Activated CD4-positive, alpha-beta T cell treated with anti-CD3 and anti-CD28 coated beads for 36 hours (primary cell): ENCODE measurements at regions not wholly inside any gene's neighbourhood (a gene's known extent, or its start where the extent isn't known, plus 50 kb on each side); places are given as distances from the start of the nearest gene placed in this dataset.
"Not testable (repeated sequence)": the region's sequence is repeated elsewhere in the genome, so short reads cannot be mapped to it uniquely, and the experiment has no call there.

Experiments used
- ATAC-seq: fragments of 200-7000 bp; cut with Tn5 transposase; one replicate; pipeline ENCODE4 v1.10.0; 2021; ENCODE audit warnings: mild to moderate bottlenecking, moderate library complexity
- CTCF ChIA-PET: fragments of 350-600 bp; sonication (Branson Sonifier 250); formaldehyde crosslinking; loops from one replicate; lab custom pipeline; 2021; ENCODE audit warnings: antibody characterized with exemption; lab: Charles Lee
- POLR2A ChIA-PET: fragments of 350-600 bp; sonication (Branson Sonifier 250); formaldehyde crosslinking; loops from one replicate; lab custom pipeline; 2021; ENCODE audit warnings: antibody characterized with exemption, inconsistent platforms; lab: Charles Lee
- DNase-seq: peaks from one replicate; pipeline ENCODE4 v3.0.0-alpha.2; 2020
- H3K27ac Mint-ChIP-seq: one replicate; pipeline ENCODE4 v1.8.0; 2021; ENCODE audit warnings: mixed read lengths
- H3K27me3 Mint-ChIP-seq: one replicate; pipeline ENCODE4 v1.8.0; 2021; ENCODE audit warnings: mixed read lengths
- H3K36me3 Mint-ChIP-seq: one replicate; pipeline ENCODE4 v1.8.0; 2021; ENCODE audit warnings: low read depth, mixed read lengths
- H3K4me1 Mint-ChIP-seq: one replicate; pipeline ENCODE4 v1.8.0; 2021; ENCODE audit warnings: mixed read lengths
- H3K4me3 Mint-ChIP-seq: one replicate; pipeline ENCODE4 v1.8.0; 2021; ENCODE audit warnings: mild to moderate bottlenecking, moderate library complexity, mixed read lengths
- H3K9me3 Mint-ChIP-seq: one replicate; pipeline ENCODE4 v1.8.0; 2021; ENCODE audit warnings: low read depth, mixed read lengths
- intact Hi-C, 2 experiments: fragments of 100-400 bp; cut with DNase I in 1 of 2; cut with micrococcal nuclease in 1 of 2; formaldehyde crosslinking; loops; one replicate each; pipeline versions ENCODE4 v1.14.2 to v1.15.1; 2022 to 2024; cut with DNase I, micrococcal nuclease

DNA sequence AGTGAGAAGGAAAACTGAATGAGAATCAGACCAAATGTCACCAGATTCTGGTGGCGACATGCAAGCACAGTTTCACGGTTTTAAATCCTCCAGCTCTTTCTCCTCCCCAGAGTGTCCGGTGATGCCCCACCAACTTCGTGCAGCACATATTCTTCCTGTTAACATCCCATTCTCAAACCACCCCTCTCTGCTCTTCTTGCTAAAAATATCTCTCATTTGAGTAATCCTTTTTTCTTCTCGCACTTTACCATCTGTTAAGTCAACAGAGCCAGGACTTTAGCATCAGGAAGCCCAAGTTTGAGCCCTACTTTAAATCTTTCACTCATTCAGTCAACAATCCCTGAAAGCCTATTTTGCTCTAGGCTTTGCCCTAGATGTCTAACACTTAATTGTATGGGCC, 68.2 kb upstream of the VGLL4 start:
- H3K27me3 Mint-ChIP-seq = no peaks in the 10 kb centered on the region
- ChIA-PET CTCF (no interaction called here), POLR2A (interaction anchor here (0.6 kb wide), 1 partner anchor 160 kb away, joined by 8 read pairs; no protein-coding TSS in a partner anchor)
- intact Hi-C loops = no loop called here
- peaks cover 9% of the 10 kb centered on the region for H3K9me3 Mint-ChIP-seq
- H3K36me3 Mint-ChIP-seq = peaks cover 10% of the 10 kb centered on the region
- ATAC-seq = no peak
- no peak overlapping the region for H3K27ac Mint-ChIP-seq
- DNase-seq = no peak
- H3K4me3 Mint-ChIP-seq = no peak overlapping the region
- H3K4me1 Mint-ChIP-seq = peaks cover 2% of the 10 kb centered on the region

DNA sequence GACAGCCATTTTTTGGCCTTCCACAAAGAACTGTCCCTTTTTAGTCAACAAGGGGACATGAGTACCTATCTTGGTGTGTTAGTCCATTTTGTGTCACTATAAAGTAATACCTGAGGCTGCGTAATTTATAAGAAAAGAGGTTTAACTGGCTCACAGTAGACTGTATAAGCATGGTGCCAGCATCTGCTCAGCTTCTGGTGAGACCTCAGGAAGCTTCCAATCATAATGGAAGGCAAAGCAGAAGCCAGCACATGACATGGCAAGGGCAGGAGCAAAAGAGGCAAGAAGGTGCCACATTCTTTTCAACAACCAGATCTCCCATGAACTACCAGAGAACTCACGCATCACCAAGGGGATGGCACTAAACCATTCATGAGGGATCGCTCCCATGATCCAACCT, 66.1 kb upstream of the VGLL4 start:
- H3K4me3 Mint-ChIP-seq = no peak overlapping the region
- CTCF ChIA-PET = no interaction called here
- POLR2A ChIA-PET = no interaction called here
- H3K27me3 Mint-ChIP-seq = no peaks in the 10 kb centered on the region
- DNase-seq (no peak), ATAC-seq (no peak)
- peaks cover 10% of the 10 kb centered on the region for H3K36me3 Mint-ChIP-seq
- H3K9me3 Mint-ChIP-seq = peaks cover 9% of the 10 kb centered on the region
- no peak overlapping the region for H3K27ac Mint-ChIP-seq
- intact Hi-C loops = no loop called here
- peaks cover 4% of the 10 kb centered on the region for H3K4me1 Mint-ChIP-seq

DNA sequence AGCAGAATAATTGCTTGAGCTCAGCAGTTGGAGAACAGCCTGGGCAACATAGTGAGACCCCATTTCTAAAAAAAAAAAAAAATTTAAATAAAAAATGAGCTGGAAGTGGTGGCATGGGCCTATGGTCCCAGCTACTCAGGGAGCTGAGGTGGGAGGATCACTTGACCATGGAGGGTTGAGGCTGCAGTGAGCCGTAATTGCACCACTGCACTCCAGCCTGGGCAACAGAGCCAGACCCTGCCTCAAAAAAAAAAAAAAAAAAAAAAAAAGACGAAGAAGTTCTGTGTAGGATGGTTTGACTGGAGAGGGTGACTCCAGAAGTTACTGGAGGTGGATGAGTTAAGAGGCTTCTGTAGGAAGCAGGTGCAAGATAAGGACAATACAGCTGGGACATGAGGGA, 63.4 kb upstream of the VGLL4 start:
- H3K9me3 Mint-ChIP-seq, intact Hi-C loops, H3K27me3 Mint-ChIP-seq, ATAC-seq, H3K4me3 Mint-ChIP-seq, H3K4me1 Mint-ChIP-seq, POLR2A ChIA-PET, H3K27ac Mint-ChIP-seq, DNase-seq, CTCF ChIA-PET: not testable (repeated sequence)
- peaks cover 11% of the 10 kb centered on the region for H3K36me3 Mint-ChIP-seq

DNA sequence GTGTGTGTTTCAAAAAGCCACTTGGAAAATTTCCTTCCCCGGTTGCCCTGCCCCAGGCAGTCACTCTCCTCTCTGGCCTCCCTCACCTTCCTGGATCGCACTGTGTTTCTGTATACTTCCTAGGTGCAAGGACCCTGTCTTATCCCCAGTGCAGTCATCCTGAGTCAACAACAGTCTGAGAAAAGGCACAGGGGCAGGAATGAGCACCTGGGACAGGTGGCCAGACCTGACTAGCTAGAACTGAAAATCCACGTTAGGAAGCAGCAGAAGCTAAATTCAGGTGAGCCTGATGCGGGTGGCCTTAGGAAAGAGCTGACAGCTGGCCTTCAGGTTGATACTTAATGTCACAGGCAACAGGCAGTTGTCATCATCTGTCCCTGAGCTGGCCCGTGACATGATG, 62.9 kb upstream of the VGLL4 start:
- Mint-ChIP-seq H3K27me3 (no peaks in the 10 kb centered on the region), H3K36me3 (peaks cover 12% of the 10 kb centered on the region), H3K27ac (no peak overlapping the region), H3K4me3 (no peak overlapping the region), H3K4me1 (peaks cover 4% of the 10 kb centered on the region), H3K9me3 (peaks cover 9% of the 10 kb centered on the region)
- DNase-seq (no peak), ATAC-seq (no peak)
- ChIA-PET POLR2A (no interaction called here), CTCF (interaction anchor here (0.6 kb wide), 1 partner anchor 1276 kb away, joined by 3 read pairs; no protein-coding TSS in a partner anchor)
- intact Hi-C loops = no loop called here

DNA sequence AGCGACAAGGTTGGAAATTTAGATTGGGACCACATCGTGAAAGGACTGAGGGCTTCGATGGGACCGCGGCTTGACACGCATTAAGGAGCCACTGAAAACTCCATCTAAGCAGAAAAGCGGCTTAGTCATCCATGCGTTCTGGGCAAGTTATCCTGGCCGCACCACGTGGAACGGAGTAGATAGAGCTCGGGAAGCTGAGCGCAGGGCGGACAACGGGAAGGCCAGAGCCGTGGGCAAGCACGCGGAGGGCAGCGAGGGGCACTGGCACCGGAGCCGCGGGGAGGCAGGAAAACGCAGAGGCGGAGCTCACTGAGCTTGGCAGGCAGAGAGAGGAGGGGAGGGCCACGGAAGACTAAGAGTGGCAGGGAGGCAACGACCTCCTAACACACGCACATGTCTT, 61.3 kb upstream of the VGLL4 start:
- Mint-ChIP-seq H3K27ac (no peak overlapping the region), H3K4me3 (peak overlapping the region; percentile 18), H3K36me3 (peaks cover 9% of the 10 kb centered on the region), H3K4me1 (peaks cover 4% of the 10 kb centered on the region), H3K9me3 (peaks cover 6% of the 10 kb centered on the region), H3K27me3 (no peaks in the 10 kb centered on the region)
- intact Hi-C loops = no loop called here
- ChIA-PET CTCF (no interaction called here), POLR2A (no interaction called here)
- DNase-seq (no peak), ATAC-seq (no peak)

DNA sequence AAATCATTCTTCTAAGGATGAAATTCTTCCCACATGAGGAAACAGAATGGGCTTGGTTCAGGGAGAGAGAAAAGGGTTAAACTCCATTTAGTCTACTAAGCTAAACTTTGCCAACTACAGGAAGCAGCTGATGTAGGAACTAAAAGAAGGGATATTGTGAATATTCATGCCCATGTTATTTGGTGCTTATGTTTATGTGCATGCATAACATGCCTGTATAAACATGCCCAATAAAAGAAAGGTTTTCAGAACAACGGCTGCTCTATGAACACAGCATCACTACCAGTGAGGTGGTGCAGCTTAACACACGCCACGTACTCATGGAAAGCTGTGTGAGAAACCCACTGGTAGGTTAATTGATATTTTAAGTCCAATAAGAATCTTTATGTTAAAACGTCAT, 59.4 kb upstream of the VGLL4 start:
- ATAC-seq (no peak), DNase-seq (no peak)
- POLR2A ChIA-PET = interaction anchor here (0.6 kb wide), 1 partner anchor 114 kb away, joined by 4 read pairs; no protein-coding TSS in a partner anchor
- H3K4me1 Mint-ChIP-seq = peaks cover 4% of the 10 kb centered on the region
- no peaks in the 10 kb centered on the region for H3K9me3 Mint-ChIP-seq
- H3K36me3 Mint-ChIP-seq = peaks cover 3% of the 10 kb centered on the region
- CTCF ChIA-PET = no interaction called here
- intact Hi-C loops = no loop called here
- H3K27me3 Mint-ChIP-seq = no peaks in the 10 kb centered on the region
- no peak overlapping the region for H3K4me3 Mint-ChIP-seq
- H3K27ac Mint-ChIP-seq = no peak overlapping the region

DNA sequence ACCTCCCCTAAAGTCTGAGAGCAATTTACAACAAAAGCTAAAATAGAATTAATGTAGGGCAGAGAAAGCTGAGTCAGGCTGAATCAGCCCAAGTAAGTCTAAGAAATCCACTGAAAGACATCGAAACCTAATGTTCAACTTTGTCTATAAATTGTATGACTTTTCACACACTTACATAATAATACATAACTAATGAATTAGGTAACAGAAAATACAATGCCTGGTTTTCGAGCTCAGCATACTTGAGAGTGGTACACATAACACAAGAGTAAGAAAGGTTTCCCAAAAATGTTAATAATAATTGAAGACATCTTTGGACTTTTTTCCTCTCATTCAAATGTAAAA, 55.3 kb upstream of the VGLL4 start:
- POLR2A ChIA-PET = no interaction called here
- CTCF ChIA-PET = no interaction called here
- ATAC-seq = no peak

DNA sequence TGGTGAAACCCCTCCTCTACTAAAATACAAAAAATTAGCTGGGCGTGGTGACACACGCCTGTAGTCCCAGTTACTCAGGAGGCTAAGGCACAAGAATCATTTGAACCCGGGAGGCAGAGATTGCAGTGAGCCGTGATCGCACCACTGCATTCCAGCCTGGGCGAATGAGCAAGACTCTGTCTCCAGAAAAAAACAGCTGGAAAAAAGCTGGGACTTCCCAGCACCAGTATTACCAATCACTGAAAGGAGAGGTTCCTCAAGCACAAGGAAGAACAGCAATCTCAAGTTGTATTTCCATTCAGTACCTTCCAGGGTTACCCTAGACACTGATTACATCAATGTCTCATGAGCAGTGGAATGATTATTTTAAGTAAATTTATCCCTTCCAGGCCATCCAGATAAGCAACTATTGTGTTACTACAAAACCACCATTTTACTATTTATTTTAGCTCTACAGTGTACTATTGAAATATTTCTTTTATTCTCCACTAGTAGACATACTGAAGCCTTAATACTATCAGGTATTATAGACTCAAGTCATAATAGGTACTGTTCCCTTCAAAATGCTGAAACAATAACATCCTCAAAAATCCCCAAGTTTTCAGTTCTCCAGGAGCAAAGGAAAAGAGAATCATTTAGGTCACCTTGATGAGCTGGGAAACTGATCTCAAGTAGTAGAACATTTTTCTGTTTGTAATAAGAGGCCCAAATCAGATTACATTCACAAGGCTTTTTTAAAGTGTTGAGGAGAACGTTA, 54.8 kb upstream of the VGLL4 start:
- no peak overlapping the region for H3K4me3 Mint-ChIP-seq
- H3K27me3 Mint-ChIP-seq = no peaks in the 10 kb centered on the region
- H3K27ac Mint-ChIP-seq = no peak overlapping the region
- H3K9me3 Mint-ChIP-seq = no peaks in the 10 kb centered on the region
- peaks cover 3% of the 10 kb centered on the region for H3K36me3 Mint-ChIP-seq
- intact Hi-C loops = no loop called here
- DNase-seq = no peak
- ChIA-PET CTCF (no interaction called here), POLR2A (no interaction called here)
- no peaks in the 10 kb centered on the region for H3K4me1 Mint-ChIP-seq
- no peak for ATAC-seq

More for the DNA sequence above, 55.3 kb upstream of the VGLL4 start:
- Mint-ChIP-seq H3K4me1 (no peaks in the 10 kb centered on the region), H3K4me3 (no peak overlapping the region), H3K27me3 (no peaks in the 10 kb centered on the region), H3K36me3 (peaks cover 3% of the 10 kb centered on the region), H3K9me3 (no peaks in the 10 kb centered on the region), H3K27ac (no peak overlapping the region)
- intact Hi-C loops = no loop called here
- DNase-seq = no peak

DNA sequence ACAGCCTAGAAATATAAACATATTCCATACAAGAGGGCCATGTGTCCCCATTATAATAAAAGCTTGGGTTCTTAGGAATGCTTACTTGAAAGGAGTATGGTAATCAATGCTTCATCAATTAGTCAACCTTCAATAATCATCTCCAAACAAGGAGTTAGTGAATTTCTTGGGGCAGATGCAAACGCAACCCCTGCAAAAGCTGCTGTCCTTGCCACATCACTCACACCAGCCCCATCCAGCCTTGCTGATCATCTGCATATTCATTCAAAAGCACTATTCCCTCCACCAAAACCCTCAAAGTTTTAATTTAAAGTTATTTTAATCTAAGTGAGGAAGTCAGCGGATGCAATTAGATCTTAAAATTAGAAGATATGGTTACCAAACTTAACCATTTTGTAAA, 54.0 kb upstream of the VGLL4 start:
- ATAC-seq = no peak
- no peaks in the 10 kb centered on the region for H3K4me1 Mint-ChIP-seq
- intact Hi-C loops = no loop called here
- H3K36me3 Mint-ChIP-seq = peaks cover 3% of the 10 kb centered on the region
- H3K4me3 Mint-ChIP-seq = no peak overlapping the region
- no peaks in the 10 kb centered on the region for H3K9me3 Mint-ChIP-seq
- H3K27ac Mint-ChIP-seq = no peak overlapping the region
- ChIA-PET CTCF (no interaction called here), POLR2A (no interaction called here)
- no peak for DNase-seq
- H3K27me3 Mint-ChIP-seq = no peaks in the 10 kb centered on the region

DNA sequence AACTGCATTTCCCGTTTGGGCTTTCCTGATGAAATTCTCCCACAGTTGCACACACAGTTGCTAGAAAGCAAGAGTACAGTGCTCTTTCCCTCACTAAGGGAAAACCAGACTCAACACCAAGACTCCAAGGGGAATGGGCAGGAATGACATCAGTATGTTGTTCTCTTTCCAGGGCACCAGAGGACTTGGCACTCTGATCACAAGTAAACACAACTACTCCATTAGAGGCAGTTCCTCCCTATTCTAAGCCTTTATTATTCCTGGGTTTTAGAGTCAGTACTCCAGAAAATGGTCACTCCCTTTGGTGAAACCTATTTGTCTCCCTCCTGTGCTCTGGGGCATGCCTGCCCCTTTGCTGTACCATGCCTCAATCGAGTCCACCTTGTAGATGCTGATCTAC, 52.3 kb upstream of the VGLL4 start:
- DNase-seq (no peak), ATAC-seq (no peak)
- CTCF ChIA-PET = no interaction called here
- Mint-ChIP-seq H3K4me1 (no peaks in the 10 kb centered on the region), H3K27me3 (no peaks in the 10 kb centered on the region), H3K4me3 (no peak overlapping the region), H3K27ac (no peak overlapping the region), H3K36me3 (no peaks in the 10 kb centered on the region), H3K9me3 (no peaks in the 10 kb centered on the region)
- POLR2A ChIA-PET = no interaction called here
- intact Hi-C loops = no loop called here
